GM23338 (cell line): ENCODE measurements at regions not wholly inside any gene's neighbourhood (a gene's known extent, or its start where the extent isn't known, plus 50 kb on each side); places are given as distances from the start of the nearest gene placed in this dataset.

Experiments used
- ATAC-seq: fragments of 200-7000 bp; cut with Tn5 transposase; 3 replicates; pipeline ENCODE4 v1.9.1; 2020
- DNase-seq: peaks from one replicate; pipeline ENCODE4 v3.0.0-alpha.2; 2015; ENCODE audit warnings: low spot score
- H2AFZ ChIP-seq: fragments of 200-600 bp; sonication (generic); 2 replicates; pipeline ENCODE4 v1.8.0; 2016; ENCODE audit warnings: antibody characterized with exemption, mild to moderate bottlenecking, moderate library complexity
- H3F3A ChIP-seq: fragments of 200-600 bp; sonication (generic); replicated peaks from 2 replicates; pipeline ENCODE4 v1.8.0; 2017; ENCODE audit warnings: antibody characterized with exemption, mixed run types, low read depth
- H3K27ac ChIP-seq: fragments of 200-600 bp; sonication (generic); 2 replicates; pipeline ENCODE4 v1.6.1; 2016; ENCODE audit warnings: low read depth
- H3K27me3 ChIP-seq: fragments of 200-600 bp; sonication (generic); 2 replicates; pipeline ENCODE4 v1.8.0; 2016; ENCODE audit warnings: mild to moderate bottlenecking, mixed run types, moderate library complexity; ENCODE audit not compliant: insufficient read depth
- H3K36me3 ChIP-seq: fragments of 200-600 bp; sonication (generic); 2 replicates; pipeline ENCODE4 v1.8.0; 2016; ENCODE audit warnings: mild to moderate bottlenecking; ENCODE audit not compliant: insufficient read depth
- H3K4me1 ChIP-seq: fragments of 200-600 bp; sonication (generic); 2 replicates; pipeline ENCODE4 v1.8.0; 2016; ENCODE audit warnings: mild to moderate bottlenecking, moderate library complexity; ENCODE audit not compliant: insufficient read depth
- H3K4me2 ChIP-seq: fragments of 200-600 bp; sonication (generic); 2 replicates; pipeline ENCODE4 v1.7.1; 2017; ENCODE audit warnings: mixed run types
- H3K4me3 ChIP-seq: fragments of 200-600 bp; sonication (generic); 2 replicates; pipeline ENCODE4 v1.6.1; 2016; ENCODE audit warnings: mixed run types
- H3K79me2 ChIP-seq: fragments of 200-600 bp; sonication (generic); replicated peaks from 2 replicates; pipeline ENCODE4 v1.8.0; 2017; ENCODE audit warnings: mild to moderate bottlenecking; ENCODE audit not compliant: insufficient read depth
- H3K9me2 ChIP-seq: fragments of 200-600 bp; sonication (generic); 2 replicates; pipeline ENCODE4 v1.8.0; 2017; ENCODE audit not compliant: insufficient read depth
- H4K20me1 ChIP-seq: fragments of 200-600 bp; sonication (generic); replicated peaks from 2 replicates; pipeline ENCODE4 v1.8.0; 2017; ENCODE audit warnings: mild to moderate bottlenecking; ENCODE audit not compliant: insufficient read depth
- H3K27ac Mint-ChIP-seq: 2 replicates; pipeline ENCODE4 v1.8.0; 2020; ENCODE audit warnings: inconsistent platforms, mild to moderate bottlenecking, moderate library complexity, mixed read lengths
- H3K27me3 Mint-ChIP-seq: 3 replicates; pipeline ENCODE4 v1.8.0; 2022; ENCODE audit warnings: low read depth, mild to moderate bottlenecking, moderate library complexity, mixed read lengths, inconsistent platforms; ENCODE audit not compliant: insufficient read depth, poor library complexity
- H3K36me3 Mint-ChIP-seq: 3 replicates; pipeline ENCODE4 v1.8.0; 2021; ENCODE audit warnings: low read depth, mild to moderate bottlenecking, inconsistent platforms, moderate library complexity, mixed read lengths
- H3K4me1 Mint-ChIP-seq: 3 replicates; pipeline ENCODE4 v1.8.0; 2020; ENCODE audit warnings: mild to moderate bottlenecking, inconsistent platforms, mixed read lengths
- H3K4me3 Mint-ChIP-seq: 3 replicates; pipeline ENCODE4 v1.8.0; 2021; ENCODE audit warnings: moderate library complexity, mild to moderate bottlenecking, inconsistent platforms, mixed read lengths
- H3K9me3 Mint-ChIP-seq: 3 replicates; pipeline ENCODE4 v1.8.0; 2020; ENCODE audit warnings: moderate library complexity, mild to moderate bottlenecking, inconsistent platforms, mixed read lengths
- CREB1 ChIP-seq: fragments of 250-450 bp; sonication (Bioruptor Pico); IDR thresholded peaks from 2 replicates; pipeline ENCODE4 v1.5.0; 2020; ENCODE audit warnings: low read depth, mild to moderate bottlenecking, moderate library complexity
- EZH2 ChIP-seq: fragments of 200-600 bp; sonication (generic); IDR thresholded peaks from one replicate; pipeline ENCODE4 v1.8.0; 2017; ENCODE audit warnings: antibody characterized with exemption, mild to moderate bottlenecking, low read depth; ENCODE audit not compliant: unreplicated experiment
- EZH2phosphoT487 ChIP-seq: fragments of 200-600 bp; sonication (generic); IDR thresholded peaks from one replicate; pipeline ENCODE4 v1.8.1; 2018; ENCODE audit warnings: antibody characterized with exemption; ENCODE audit not compliant: unreplicated experiment
- JUNB ChIP-seq: IDR thresholded peaks from one replicate; pipeline ENCODE4 v1.6.1; 2016; ENCODE audit warnings: antibody characterized with exemption; ENCODE audit not compliant: unreplicated experiment
- NANOG ChIP-seq: IDR thresholded peaks from 2 replicates; pipeline ENCODE4 v1.6.1; 2016; ENCODE audit warnings: antibody characterized with exemption, borderline replicate concordance
- POLR2AphosphoS5 ChIP-seq: IDR thresholded peaks from 2 replicates; pipeline ENCODE4 v1.6.1; 2016; ENCODE audit warnings: antibody characterized with exemption, low read depth
- STAT1 ChIP-seq: IDR thresholded peaks from one replicate; pipeline ENCODE4 v1.6.1; 2016; ENCODE audit warnings: antibody characterized with exemption; ENCODE audit not compliant: unreplicated experiment
- ZNF114 ChIP-seq: fragments of 250-450 bp; sonication (Bioruptor Pico); IDR thresholded peaks from 2 replicates; pipeline ENCODE4 v1.5.0; 2020; ENCODE audit warnings: mild to moderate bottlenecking, moderate library complexity
- ZNF331 ChIP-seq: fragments of 250-450 bp; sonication (Bioruptor Pico); IDR thresholded peaks from 2 replicates; pipeline ENCODE4 v1.5.0; 2020; ENCODE audit warnings: low read depth, mild to moderate bottlenecking, moderate library complexity
- TF ChIP-seq, protein P1 (sequence below): fragments of 250-450 bp; sonication (Bioruptor Pico); IDR thresholded peaks from 2 replicates; pipeline ENCODE4 v1.5.0; 2020; ENCODE audit warnings: mild to moderate bottlenecking, moderate library complexity
- TF ChIP-seq, protein P2 (sequence below): IDR thresholded peaks from one replicate; pipeline ENCODE4 v1.6.1; 2018; ENCODE audit warnings: antibody characterized with exemption; ENCODE audit not compliant: unreplicated experiment
- TF ChIP-seq, protein P3 (sequence below), 2 experiments: fragments of 200-600 bp in 1 of 2; sonication (generic) in 1 of 2; conservative IDR thresholded peaks; 2 replicates each; pipeline versions ENCODE4 v1.5.1 to v1.6.1; 2016 to 2017; ENCODE audit warnings: antibody characterized with exemption in 2 of 2, low read depth in 2 of 2, mild to moderate bottlenecking in 2 of 2, moderate library complexity in 1 of 2
- TF ChIP-seq, protein P4 (sequence below): IDR thresholded peaks from 2 replicates; pipeline ENCODE4 v1.6.1; 2016; ENCODE audit warnings: antibody characterized with exemption

DNA sequence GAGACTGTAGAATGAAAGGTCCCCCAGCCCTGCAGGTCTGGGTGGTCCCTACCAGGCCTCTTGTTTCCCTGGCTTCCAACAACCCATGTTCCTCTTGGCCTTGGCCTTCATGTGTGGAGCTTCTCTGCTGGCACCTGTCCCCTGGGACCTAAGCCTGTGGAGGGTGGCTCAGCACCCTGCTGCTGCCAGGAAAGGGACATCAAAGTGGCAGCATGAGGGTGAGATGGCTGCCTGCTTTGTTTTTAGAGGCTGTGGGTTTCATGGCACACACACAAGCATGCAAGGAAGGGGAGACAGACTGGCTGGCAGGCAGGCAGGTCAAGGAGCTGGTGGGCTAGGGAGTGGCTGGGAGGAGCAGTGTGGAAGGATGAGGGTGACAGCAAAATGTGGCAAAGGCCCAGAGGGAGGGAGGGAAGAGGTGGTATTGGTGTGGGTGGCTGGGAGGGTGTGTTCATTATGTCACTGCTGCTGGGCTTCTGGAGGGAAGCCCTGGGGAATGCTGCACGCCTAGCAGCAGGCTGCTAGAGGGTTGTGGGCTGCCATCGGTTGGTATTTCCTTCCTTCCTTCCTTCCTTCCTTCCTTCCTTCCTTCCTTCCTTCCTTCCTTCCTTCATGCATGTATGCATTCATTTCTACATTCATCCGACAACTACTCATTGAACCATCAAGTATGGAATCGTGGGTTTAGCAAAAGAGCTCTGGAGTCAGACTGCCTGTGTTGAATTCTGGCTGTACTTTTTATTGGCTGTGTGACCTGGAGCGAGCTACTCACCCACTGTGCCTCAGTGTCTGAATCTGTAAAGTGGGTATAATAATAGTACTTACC lies 128.7 kb upstream of the PJA1 start:
- Histone ChIP-seq H3K36me3 (no peaks in the 10 kb centered on the region), H3K4me1 (no peaks in the 10 kb centered on the region), H3K79me2 (no peaks in the 10 kb centered on the region), H3K4me2 (no peak overlapping the region), H3K27ac (no peak overlapping the region), H3K9me2 (no peaks in the 10 kb centered on the region), H2AFZ (no peak overlapping the region), H3F3A (no peaks in the 10 kb centered on the region), H3K4me3 (no peak overlapping the region), H3K27me3 (no peaks in the 10 kb centered on the region), H4K20me1 (no peaks in the 10 kb centered on the region)
- Mint-ChIP-seq H3K27me3 (peaks cover 8% of the 10 kb centered on the region), H3K27ac (no peak overlapping the region), H3K4me1 (peaks cover 13% of the 10 kb centered on the region; the same call in 2 of the 3 replicates), H3K9me3 (no peaks in the 10 kb centered on the region), H3K36me3 (no peaks in the 10 kb centered on the region), H3K4me3 (no peak overlapping the region)
- TF ChIP-seq, protein P1, sequence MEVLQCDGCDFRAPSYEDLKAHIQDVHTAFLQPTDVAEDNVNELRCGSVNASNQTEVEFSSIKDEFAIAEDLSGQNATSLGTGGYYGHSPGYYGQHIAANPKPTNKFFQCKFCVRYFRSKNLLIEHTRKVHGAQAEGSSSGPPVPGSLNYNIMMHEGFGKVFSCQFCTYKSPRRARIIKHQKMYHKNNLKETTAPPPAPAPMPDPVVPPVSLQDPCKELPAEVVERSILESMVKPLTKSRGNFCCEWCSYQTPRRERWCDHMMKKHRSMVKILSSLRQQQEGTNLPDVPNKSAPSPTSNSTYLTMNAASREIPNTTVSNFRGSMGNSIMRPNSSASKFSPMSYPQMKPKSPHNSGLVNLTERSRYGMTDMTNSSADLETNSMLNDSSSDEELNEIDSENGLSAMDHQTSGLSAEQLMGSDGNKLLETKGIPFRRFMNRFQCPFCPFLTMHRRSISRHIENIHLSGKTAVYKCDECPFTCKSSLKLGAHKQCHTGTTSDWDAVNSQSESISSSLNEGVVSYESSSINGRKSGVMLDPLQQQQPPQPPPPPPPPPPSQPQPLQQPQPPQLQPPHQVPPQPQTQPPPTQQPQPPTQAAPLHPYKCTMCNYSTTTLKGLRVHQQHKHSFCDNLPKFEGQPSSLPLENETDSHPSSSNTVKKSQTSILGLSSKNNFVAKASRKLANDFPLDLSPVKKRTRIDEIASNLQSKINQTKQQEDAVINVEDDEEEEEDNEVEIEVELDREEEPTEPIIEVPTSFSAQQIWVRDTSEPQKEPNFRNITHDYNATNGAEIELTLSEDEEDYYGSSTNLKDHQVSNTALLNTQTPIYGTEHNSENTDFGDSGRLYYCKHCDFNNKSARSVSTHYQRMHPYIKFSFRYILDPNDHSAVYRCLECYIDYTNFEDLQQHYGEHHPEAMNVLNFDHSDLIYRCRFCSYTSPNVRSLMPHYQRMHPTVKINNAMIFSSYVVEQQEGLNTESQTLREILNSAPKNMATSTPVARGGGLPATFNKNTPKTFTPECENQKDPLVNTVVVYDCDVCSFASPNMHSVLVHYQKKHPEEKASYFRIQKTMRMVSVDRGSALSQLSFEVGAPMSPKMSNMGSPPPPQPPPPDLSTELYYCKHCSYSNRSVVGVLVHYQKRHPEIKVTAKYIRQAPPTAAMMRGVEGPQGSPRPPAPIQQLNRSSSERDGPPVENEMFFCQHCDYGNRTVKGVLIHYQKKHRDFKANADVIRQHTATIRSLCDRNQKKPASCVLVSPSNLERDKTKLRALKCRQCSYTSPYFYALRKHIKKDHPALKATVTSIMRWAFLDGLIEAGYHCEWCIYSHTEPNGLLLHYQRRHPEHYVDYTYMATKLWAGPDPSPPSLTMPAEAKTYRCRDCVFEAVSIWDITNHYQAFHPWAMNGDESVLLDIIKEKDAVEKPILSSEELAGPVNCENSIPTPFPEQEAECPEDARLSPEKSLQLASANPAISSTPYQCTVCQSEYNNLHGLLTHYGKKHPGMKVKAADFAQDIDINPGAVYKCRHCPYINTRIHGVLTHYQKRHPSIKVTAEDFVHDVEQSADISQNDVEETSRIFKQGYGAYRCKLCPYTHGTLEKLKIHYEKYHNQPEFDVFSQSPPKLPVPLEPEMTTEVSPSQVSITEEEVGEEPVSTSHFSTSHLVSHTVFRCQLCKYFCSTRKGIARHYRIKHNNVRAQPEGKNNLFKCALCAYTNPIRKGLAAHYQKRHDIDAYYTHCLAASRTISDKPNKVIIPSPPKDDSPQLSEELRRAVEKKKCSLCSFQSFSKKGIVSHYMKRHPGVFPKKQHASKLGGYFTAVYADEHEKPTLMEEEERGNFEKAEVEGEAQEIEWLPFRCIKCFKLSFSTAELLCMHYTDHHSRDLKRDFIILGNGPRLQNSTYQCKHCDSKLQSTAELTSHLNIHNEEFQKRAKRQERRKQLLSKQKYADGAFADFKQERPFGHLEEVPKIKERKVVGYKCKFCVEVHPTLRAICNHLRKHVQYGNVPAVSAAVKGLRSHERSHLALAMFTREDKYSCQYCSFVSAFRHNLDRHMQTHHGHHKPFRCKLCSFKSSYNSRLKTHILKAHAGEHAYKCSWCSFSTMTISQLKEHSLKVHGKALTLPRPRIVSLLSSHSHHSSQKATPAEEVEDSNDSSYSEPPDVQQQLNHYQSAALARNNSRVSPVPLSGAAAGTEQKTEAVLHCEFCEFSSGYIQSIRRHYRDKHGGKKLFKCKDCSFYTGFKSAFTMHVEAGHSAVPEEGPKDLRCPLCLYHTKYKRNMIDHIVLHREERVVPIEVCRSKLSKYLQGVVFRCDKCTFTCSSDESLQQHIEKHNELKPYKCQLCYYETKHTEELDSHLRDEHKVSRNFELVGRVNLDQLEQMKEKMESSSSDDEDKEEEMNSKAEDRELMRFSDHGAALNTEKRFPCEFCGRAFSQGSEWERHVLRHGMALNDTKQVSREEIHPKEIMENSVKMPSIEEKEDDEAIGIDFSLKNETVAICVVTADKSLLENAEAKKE (CRISPR knock-in tag), result no peak
- TF ChIP-seq, protein P2, sequence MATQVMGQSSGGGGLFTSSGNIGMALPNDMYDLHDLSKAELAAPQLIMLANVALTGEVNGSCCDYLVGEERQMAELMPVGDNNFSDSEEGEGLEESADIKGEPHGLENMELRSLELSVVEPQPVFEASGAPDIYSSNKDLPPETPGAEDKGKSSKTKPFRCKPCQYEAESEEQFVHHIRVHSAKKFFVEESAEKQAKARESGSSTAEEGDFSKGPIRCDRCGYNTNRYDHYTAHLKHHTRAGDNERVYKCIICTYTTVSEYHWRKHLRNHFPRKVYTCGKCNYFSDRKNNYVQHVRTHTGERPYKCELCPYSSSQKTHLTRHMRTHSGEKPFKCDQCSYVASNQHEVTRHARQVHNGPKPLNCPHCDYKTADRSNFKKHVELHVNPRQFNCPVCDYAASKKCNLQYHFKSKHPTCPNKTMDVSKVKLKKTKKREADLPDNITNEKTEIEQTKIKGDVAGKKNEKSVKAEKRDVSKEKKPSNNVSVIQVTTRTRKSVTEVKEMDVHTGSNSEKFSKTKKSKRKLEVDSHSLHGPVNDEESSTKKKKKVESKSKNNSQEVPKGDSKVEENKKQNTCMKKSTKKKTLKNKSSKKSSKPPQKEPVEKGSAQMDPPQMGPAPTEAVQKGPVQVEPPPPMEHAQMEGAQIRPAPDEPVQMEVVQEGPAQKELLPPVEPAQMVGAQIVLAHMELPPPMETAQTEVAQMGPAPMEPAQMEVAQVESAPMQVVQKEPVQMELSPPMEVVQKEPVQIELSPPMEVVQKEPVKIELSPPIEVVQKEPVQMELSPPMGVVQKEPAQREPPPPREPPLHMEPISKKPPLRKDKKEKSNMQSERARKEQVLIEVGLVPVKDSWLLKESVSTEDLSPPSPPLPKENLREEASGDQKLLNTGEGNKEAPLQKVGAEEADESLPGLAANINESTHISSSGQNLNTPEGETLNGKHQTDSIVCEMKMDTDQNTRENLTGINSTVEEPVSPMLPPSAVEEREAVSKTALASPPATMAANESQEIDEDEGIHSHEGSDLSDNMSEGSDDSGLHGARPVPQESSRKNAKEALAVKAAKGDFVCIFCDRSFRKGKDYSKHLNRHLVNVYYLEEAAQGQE, result no peak
- TF ChIP-seq CREB1 (CRISPR knock-in tag) (no peak), ZNF114 (CRISPR knock-in tag) (no peak), EZH2phosphoT487 (no peak), STAT1 (no peak), EZH2 (no peak), ZNF331 (CRISPR knock-in tag) (no peak), NANOG (no peak), JUNB (no peak), POLR2AphosphoS5 (no peak)
- TF ChIP-seq, protein P3, sequence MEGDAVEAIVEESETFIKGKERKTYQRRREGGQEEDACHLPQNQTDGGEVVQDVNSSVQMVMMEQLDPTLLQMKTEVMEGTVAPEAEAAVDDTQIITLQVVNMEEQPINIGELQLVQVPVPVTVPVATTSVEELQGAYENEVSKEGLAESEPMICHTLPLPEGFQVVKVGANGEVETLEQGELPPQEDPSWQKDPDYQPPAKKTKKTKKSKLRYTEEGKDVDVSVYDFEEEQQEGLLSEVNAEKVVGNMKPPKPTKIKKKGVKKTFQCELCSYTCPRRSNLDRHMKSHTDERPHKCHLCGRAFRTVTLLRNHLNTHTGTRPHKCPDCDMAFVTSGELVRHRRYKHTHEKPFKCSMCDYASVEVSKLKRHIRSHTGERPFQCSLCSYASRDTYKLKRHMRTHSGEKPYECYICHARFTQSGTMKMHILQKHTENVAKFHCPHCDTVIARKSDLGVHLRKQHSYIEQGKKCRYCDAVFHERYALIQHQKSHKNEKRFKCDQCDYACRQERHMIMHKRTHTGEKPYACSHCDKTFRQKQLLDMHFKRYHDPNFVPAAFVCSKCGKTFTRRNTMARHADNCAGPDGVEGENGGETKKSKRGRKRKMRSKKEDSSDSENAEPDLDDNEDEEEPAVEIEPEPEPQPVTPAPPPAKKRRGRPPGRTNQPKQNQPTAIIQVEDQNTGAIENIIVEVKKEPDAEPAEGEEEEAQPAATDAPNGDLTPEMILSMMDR (conservative IDR thresholded peaks at IDR 0.05; ENCODE audit: low read depth in 2 of 2), result no peak
- TF ChIP-seq, protein P4, sequence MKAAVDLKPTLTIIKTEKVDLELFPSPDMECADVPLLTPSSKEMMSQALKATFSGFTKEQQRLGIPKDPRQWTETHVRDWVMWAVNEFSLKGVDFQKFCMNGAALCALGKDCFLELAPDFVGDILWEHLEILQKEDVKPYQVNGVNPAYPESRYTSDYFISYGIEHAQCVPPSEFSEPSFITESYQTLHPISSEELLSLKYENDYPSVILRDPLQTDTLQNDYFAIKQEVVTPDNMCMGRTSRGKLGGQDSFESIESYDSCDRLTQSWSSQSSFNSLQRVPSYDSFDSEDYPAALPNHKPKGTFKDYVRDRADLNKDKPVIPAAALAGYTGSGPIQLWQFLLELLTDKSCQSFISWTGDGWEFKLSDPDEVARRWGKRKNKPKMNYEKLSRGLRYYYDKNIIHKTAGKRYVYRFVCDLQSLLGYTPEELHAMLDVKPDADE, result no peak
- DNase-seq (no peak), ATAC-seq (no peak)
